ENCODE measurements at regions not wholly inside any gene's neighbourhood (a gene's known extent, or its start where the extent isn't known, plus 50 kb on each side); places are given as distances from the start of the nearest gene placed in this dataset.

DNA sequence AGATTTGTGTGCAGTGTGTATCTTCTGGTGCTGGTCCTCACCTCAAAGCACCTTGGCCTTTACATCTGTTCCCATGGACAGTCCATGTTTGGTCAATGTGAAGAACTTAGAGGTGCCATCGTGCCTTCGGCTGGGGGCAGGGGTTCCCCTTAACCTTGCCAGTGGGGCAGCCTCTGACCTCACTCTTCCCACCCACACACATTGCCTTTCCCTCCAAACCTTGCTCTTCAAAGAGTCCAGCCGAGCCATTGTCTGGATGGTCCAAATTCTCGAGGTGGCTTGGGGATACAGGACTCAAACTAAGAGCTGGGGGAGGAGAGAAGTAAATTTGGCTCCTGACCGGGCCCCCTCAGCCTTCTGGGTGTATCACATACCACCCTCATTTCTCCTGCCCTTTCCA lies 76.2 kb upstream of the HABP2 start:
- 77 to 84% methylated on average over 5 of the region's 5 CpGs for WGBS, 2 donors
- Histone ChIP-seq H3K4me3 (no peak overlapping the region), H3K36me3 (no peaks in the 10 kb centered on the region), H3K4me1 (peaks cover 0 to 24% (median 0%) of the 10 kb centered on the region in 4 donors), H3K9me3 (peaks cover 0 to 30% (median 7%) of the 10 kb centered on the region in 4 donors), H3K27ac (peak overlapping the region in 2 of 4 donors; percentile 49 to 65), H3K27me3 (no peaks in the 10 kb centered on the region)
- TF ChIP-seq POLR2A (IDR thresholded peaks at IDR 0.05): no peak
- TF ChIP-seq CTCF (IDR thresholded peaks at IDR 0.05): no peak
- TF ChIP-seq EP300 (IDR thresholded peaks at IDR 0.05): no peak
- no peak for DNase-seq (ENCODE audit: low spot score in 2 of 2)

DNA sequence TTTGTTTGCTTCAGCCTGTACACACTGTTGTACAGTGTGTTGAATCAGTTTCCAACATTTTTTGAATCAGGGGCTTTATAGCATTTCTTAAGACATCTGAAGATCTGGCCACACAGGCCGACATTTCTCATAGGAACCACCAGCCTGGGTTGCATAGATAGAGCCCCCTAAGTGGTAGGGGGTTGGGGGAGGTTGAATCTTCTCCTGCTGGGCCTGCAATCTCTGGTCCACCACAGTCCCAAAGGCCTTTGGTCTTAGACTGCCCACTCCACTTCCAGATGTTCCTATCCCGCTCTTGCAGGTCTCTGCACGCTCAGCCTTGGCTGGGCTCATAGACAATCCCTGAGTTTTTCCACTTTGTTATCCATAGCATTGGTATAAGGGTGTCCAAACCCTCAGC lies 75.4 kb upstream of the HABP2 start:
- WGBS, 2 donors: 91 to 93% methylated on average over 3 of the region's 3 CpGs
- no peak overlapping the region for H3K4me3 ChIP-seq
- no peaks in the 10 kb centered on the region for H3K27me3 ChIP-seq
- TF ChIP-seq POLR2A (IDR thresholded peaks at IDR 0.05) (no peak), CTCF (IDR thresholded peaks at IDR 0.05) (no peak), EP300 (IDR thresholded peaks at IDR 0.05) (no peak)
- H3K9me3 ChIP-seq: peaks cover 0 to 35% (median 7%) of the 10 kb centered on the region in 4 donors
- H3K4me1 ChIP-seq: peaks cover 0 to 24% (median 0%) of the 10 kb centered on the region in 4 donors
- H3K36me3 ChIP-seq: no peaks in the 10 kb centered on the region
- no peak for DNase-seq (ENCODE audit: low spot score in 2 of 2)
- no peak overlapping the region for H3K27ac ChIP-seq

GRCh38 chr10:113479346-113480080 lies 73.3 kb upstream of the HABP2 start:
- no peak for DNase-seq (ENCODE audit: low spot score in 2 of 2)
- peaks cover 0 to 35% (median 7%) of the 10 kb centered on the region in 4 donors for H3K9me3 ChIP-seq

GRCh38 chr10:113480081-113480360 lies 72.8 kb upstream of the HABP2 start:
- no peak for DNase-seq (ENCODE audit: low spot score in 2 of 2)
- H3K4me1 ChIP-seq: peaks cover 0 to 15% (median 0%) of the 10 kb centered on the region in 4 donors
- no peak overlapping the region for H3K4me3 ChIP-seq
- TF ChIP-seq EP300 (IDR thresholded peaks at IDR 0.05) (no peak), POLR2A (IDR thresholded peaks at IDR 0.05) (no peak), CTCF (IDR thresholded peaks at IDR 0.05) (no peak)
- 68 to 75% methylated on average over 1 of the region's 1 CpG for WGBS, 2 donors
- no peaks in the 10 kb centered on the region for H3K27me3 ChIP-seq
- peaks cover 0 to 35% (median 7%) of the 10 kb centered on the region in 4 donors for H3K9me3 ChIP-seq
- H3K36me3 ChIP-seq: no peaks in the 10 kb centered on the region
- H3K27ac ChIP-seq: no peak overlapping the region

More at GRCh38 chr10:113479346-113480080, 73.3 kb upstream of the HABP2 start:
- WGBS, 2 donors: 95 to 98% methylated on average over 9 of the region's 9 CpGs
- Histone ChIP-seq H3K4me3 (no peak overlapping the region), H3K27me3 (no peaks in the 10 kb centered on the region), H3K36me3 (no peaks in the 10 kb centered on the region), H3K27ac (no peak overlapping the region), H3K4me1 (peaks cover 0 to 20% (median 0%) of the 10 kb centered on the region in 4 donors)
- TF ChIP-seq POLR2A (IDR thresholded peaks at IDR 0.05): no peak
- no peak for TF ChIP-seq EP300 (IDR thresholded peaks at IDR 0.05)
- TF ChIP-seq CTCF (IDR thresholded peaks at IDR 0.05): no peak

DNA sequence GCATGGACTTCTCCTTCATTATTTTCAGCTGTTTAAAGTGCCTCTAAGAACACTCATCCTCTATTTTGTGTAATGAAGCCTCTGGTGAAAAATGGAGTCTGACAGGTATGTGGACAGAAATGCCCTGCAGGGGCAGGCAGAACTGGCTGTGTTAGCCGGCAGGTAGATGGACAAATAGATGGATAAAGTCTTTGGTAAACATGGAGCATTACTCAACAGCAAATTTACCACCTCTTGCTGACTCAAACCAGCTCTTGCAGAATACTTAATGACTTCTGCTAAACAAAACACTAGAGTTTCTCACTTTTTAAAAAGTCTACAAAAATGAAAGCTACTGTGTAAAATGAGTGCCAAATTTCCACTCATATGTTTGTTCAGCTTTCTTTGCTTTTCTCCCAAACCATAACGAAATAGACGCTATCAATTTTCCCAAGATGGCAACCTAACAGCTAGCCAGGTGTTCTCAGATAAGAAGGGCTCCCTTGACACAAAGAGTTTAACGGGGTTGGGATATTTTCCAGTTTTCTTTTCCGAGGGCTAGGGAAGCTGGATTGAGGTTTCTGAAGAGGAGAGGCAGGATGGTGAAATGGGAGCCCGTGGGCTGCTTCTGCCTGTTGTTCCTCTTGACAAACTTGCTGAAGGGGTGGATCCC lies 71.9 kb upstream of the HABP2 start:
- Histone ChIP-seq H3K4me1 (peaks cover 0 to 7% (median 0%) of the 10 kb centered on the region in 4 donors), H3K9me3 (peaks cover 0 to 35% (median 7%) of the 10 kb centered on the region in 4 donors), H3K4me3 (no peak overlapping the region), H3K27ac (peak overlapping the region in 1 of 4 donors; percentile 54), H3K36me3 (no peaks in the 10 kb centered on the region), H3K27me3 (no peaks in the 10 kb centered on the region)
- 66 to 76% methylated on average over 6 of the region's 6 CpGs for WGBS, 2 donors
- TF ChIP-seq CTCF (IDR thresholded peaks at IDR 0.05) (no peak), EP300 (IDR thresholded peaks at IDR 0.05) (no peak), POLR2A (IDR thresholded peaks at IDR 0.05) (no peak)
- DNase-seq (ENCODE audit: low spot score in 2 of 2): no peak

All from tibial nerve (tissue), 4 donors.